CD1c-positive myeloid dendritic cell (primary cell): ENCODE measurements at regions not wholly inside any gene's neighbourhood (a gene's known extent, or its start where the extent isn't known, plus 50 kb on each side); places are given as distances from the start of the nearest gene placed in this dataset.
A peak's percentile ranks its signal among the peaks of the same experiment; 100 is the strongest.

Source experiments
- DNase-seq: peaks from one replicate; pipeline ENCODE4 v3.0.0-alpha.2; 2016; ENCODE audit errors: extremely low spot score

- peak; percentile 60 for DNase-seq
Observed at GRCh38 chrX:68894513-68895340, 65.9 kb downstream of the EFNB1 start.

DNA sequence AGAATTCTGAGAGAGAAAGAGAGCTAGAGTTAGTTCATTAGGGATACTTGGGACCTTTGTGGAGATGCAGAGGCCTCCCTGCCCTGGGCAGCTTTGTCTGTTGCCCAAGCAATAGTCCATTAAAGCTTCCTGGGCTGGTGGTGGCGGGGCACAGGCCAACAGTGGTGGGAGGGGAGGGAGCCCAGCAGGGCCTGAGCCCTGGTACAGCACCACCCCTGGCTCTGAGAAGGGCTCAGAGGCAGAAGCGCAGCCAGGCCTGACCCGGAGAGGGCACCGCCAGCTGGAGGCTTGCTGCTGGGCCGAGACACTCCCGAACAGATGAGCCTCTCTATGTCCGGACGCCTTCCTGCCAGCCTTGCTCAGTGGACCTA lies 65.3 kb downstream of the EFNB1 start:
- DNase-seq, result no peak

GRCh38 chrX:68892651-68893050 lies 63.8 kb downstream of the EFNB1 start:
- no peak for DNase-seq

DNA sequence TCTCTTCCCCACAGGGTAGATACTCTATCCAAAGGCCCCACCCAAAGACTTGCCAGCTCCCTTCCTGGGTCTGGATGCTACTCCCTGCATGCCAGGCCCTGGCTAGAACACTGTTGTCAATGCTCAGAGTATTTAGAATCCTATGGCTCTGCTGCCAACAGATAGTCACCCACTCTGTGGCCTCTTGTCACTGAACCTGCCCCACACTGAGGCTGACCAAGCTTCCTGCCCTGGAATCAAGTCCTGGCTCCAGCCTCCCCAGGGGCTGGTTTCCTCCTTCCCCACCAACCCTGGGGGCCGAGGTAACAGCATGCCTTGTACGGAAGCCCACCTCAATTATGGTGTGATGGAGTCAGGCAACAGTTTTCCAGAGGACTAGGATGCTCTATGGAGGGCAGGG lies 63.3 kb downstream of the EFNB1 start:
- DNase-seq, result no peak
